GM18520 (cell line): ENCODE measurements at regions not wholly inside any gene's neighbourhood (a gene's known extent, or its start where the extent isn't known, plus 50 kb on each side); places are given as distances from the start of the nearest gene placed in this dataset.

Experiments used
- ATAC-seq: cut with Tn5 transposase; IDR thresholded peaks from one replicate; pipeline ENCODE4 v1.9.1; 2021; ENCODE audit not compliant: unreplicated experiment

GRCh38 chr13:34294483-34295129 is 476.7 kb downstream of the RFC3 start:
- no peak for ATAC-seq

- ATAC-seq, result no peak
These were observed 482.6 kb downstream of the RFC3 start for GRCh38 chr13:34300559-34300958.

- no peak for ATAC-seq
These were observed 484.6 kb downstream of the RFC3 start for GRCh38 chr13:34302596-34302995.

GRCh38 chr13:34303346-34303745 is 485.4 kb downstream of the RFC3 start:
- no peak for ATAC-seq

GRCh38 chr13:34307607-34308006 is 489.7 kb downstream of the RFC3 start:
- ATAC-seq, result no peak

GRCh38 chr13:34308725-34309124 is 490.8 kb downstream of the RFC3 start:
- no peak for ATAC-seq

GRCh38 chr13:34310539-34310938 is 492.6 kb downstream of the RFC3 start:
- no peak for ATAC-seq

- no peak for ATAC-seq
These were observed 493.3 kb downstream of the RFC3 start for GRCh38 chr13:34311251-34311650.

GRCh38 chr13:34312578-34312977 is 494.6 kb downstream of the RFC3 start:
- no peak for ATAC-seq

- ATAC-seq, result no peak
These were observed 502.1 kb downstream of the RFC3 start for GRCh38 chr13:34320084-34320483.

- no peak for ATAC-seq
These were observed 504.2 kb downstream of the RFC3 start for GRCh38 chr13:34322014-34322742.

- no peak for ATAC-seq
These were observed 504.8 kb downstream of the RFC3 start for GRCh38 chr13:34322743-34323074.

GRCh38 chr13:34335014-34336007 is 517.4 kb downstream of the RFC3 start:
- no peak for ATAC-seq

- ATAC-seq, result no peak
These were observed 520.2 kb downstream of the RFC3 start for GRCh38 chr13:34338102-34338501.

- ATAC-seq, result no peak
These were observed 522.6 kb downstream of the RFC3 start for GRCh38 chr13:34340534-34340933.

- no peak for ATAC-seq
These were observed 525.5 kb downstream of the RFC3 start for GRCh38 chr13:34343413-34343940.

- no peak for ATAC-seq
These were observed 526.9 kb downstream of the RFC3 start for GRCh38 chr13:34344816-34345215.

- ATAC-seq, result no peak
These were observed 527.5 kb downstream of the RFC3 start for GRCh38 chr13:34345258-34345965.

- no peak for ATAC-seq
These were observed 528.7 kb downstream of the RFC3 start for GRCh38 chr13:34346626-34347025.

- ATAC-seq, result no peak
These were observed 530.0 kb downstream of the RFC3 start for GRCh38 chr13:34347784-34348573.
